WTC11 (cell line): ENCODE measurements at regions not wholly inside any gene's neighbourhood (a gene's known extent, or its start where the extent isn't known, plus 50 kb on each side); places are given as distances from the start of the nearest gene placed in this dataset.
"Not testable (repeated sequence)": the region's sequence is repeated elsewhere in the genome, so short reads cannot be mapped to it uniquely, and the experiment has no call there.

ENCODE experiments used
- ATAC-seq: fragments of 200-7000 bp; cut with Tn5 transposase; 2 replicates; pipeline ENCODE4 v1.10.0; 2021; ENCODE audit warnings: mild to moderate bottlenecking, moderate library complexity
- CTCF ChIA-PET: fragments of 300-600 bp; sonication (Branson Sonifier 250); formaldehyde crosslinking; loops from one replicate; lab custom pipeline; 2021; ENCODE audit warnings: antibody characterized with exemption; lab: Charles Lee
- POLR2A ChIA-PET: fragments of 350-600 bp; sonication (Branson Sonifier 250); formaldehyde crosslinking; loops from one replicate; lab custom pipeline; 2021; ENCODE audit warnings: antibody characterized with exemption; lab: Charles Lee
- DNase-seq: peaks from one replicate; pipeline ENCODE4 v3.0.0; 2021; ENCODE audit warnings: low spot score
- H3K27ac Mint-ChIP-seq: 2 replicates; pipeline ENCODE4 v1.8.0; 2021; ENCODE audit warnings: mixed read lengths
- H3K27me3 Mint-ChIP-seq: 2 replicates; pipeline ENCODE4 v1.8.0; 2021; ENCODE audit warnings: low read depth, mild to moderate bottlenecking, moderate library complexity, mixed read lengths
- H3K36me3 Mint-ChIP-seq: 2 replicates; pipeline ENCODE4 v1.8.0; 2021; ENCODE audit warnings: mixed read lengths
- H3K4me1 Mint-ChIP-seq: 2 replicates; pipeline ENCODE4 v1.8.0; 2022; ENCODE audit warnings: mixed read lengths
- H3K4me3 Mint-ChIP-seq: 2 replicates; pipeline ENCODE4 v1.8.0; 2021; ENCODE audit warnings: mild to moderate bottlenecking, moderate library complexity, mixed read lengths
- H3K9me3 Mint-ChIP-seq: 2 replicates; pipeline ENCODE4 v1.8.0; 2021; ENCODE audit warnings: mixed read lengths
- GTF2I ChIP-seq: fragments of 250-450 bp; sonication (Bioruptor Pico); conservative IDR thresholded peaks from 2 replicates; pipeline ENCODE4 v1.4.0; 2021; ENCODE audit warnings: mild to moderate bottlenecking
- NFYB ChIP-seq: sonication (generic); formaldehyde crosslinking; conservative IDR thresholded peaks from 2 replicates; pipeline ENCODE4 v1.8.0; 2022; ENCODE audit warnings: low read depth, missing genetic modification reagents
- TEAD4 ChIP-seq: sonication (generic); formaldehyde crosslinking; IDR thresholded peaks from 2 replicates; pipeline ENCODE4 v1.8.0; 2022; ENCODE audit warnings: mild to moderate bottlenecking, missing genetic modification reagents
- ZBTB21 ChIP-seq: sonication (generic); formaldehyde crosslinking; IDR thresholded peaks from 2 replicates; pipeline ENCODE4 v1.8.1; 2023; ENCODE audit warnings: mild to moderate bottlenecking, missing genetic modification reagents, borderline replicate concordance
- TF ChIP-seq, protein P1 (sequence below): fragments of 250-450 bp; sonication (Bioruptor Pico); IDR thresholded peaks from 2 replicates; pipeline ENCODE4 v2.1.2; 2022; ENCODE audit warnings: mild to moderate bottlenecking, moderate library complexity
- TF ChIP-seq, protein P2 (sequence below): sonication (generic); formaldehyde crosslinking; IDR thresholded peaks from 2 replicates; pipeline ENCODE4 v1.8.1; 2023; ENCODE audit warnings: mild to moderate bottlenecking, missing genetic modification reagents, borderline replicate concordance
- TF ChIP-seq, protein P3 (sequence below): sonication (generic); formaldehyde crosslinking; IDR thresholded peaks from 2 replicates; pipeline ENCODE4 v1.8.0; 2023; ENCODE audit warnings: missing genetic modification reagents
- TF ChIP-seq, protein P4 (sequence below): fragments of 250-450 bp; sonication (Bioruptor Pico); IDR thresholded peaks from 2 replicates; pipeline ENCODE4 v1.9.0; 2021; ENCODE audit warnings: mild to moderate bottlenecking, borderline replicate concordance
- TF ChIP-seq, protein P5 (sequence below): sonication (generic); formaldehyde crosslinking; conservative IDR thresholded peaks from 2 replicates; pipeline ENCODE4 v1.8.1; 2023; ENCODE audit warnings: mild to moderate bottlenecking, low read depth, missing genetic modification reagents, moderate library complexity

DNA sequence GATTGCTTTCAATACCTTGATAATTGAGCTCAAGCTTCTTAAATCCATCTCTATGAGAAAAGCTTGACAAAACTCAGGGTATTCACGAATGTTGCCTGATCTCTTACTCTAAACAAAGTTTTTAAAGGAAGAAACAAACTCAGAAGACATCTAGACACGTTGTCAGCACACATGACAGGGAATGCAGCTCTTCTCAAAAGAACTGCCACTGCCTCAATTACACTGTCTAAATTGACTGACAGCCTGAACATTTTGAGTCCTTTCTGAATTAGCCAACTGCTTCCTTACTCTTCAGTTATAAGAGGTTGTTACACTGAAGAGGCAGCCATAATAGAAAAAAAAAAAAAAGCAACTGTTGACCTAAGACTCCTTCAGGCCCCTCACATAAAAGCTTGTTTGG, 1646.7 kb upstream of the B3GALT2 start:
- Mint-ChIP-seq H3K4me3 (no peak overlapping the region), H3K27ac (no peak overlapping the region), H3K9me3 (peaks cover 2% of the 10 kb centered on the region), H3K27me3 (no peaks in the 10 kb centered on the region), H3K36me3 (no peaks in the 10 kb centered on the region), H3K4me1 (no peaks in the 10 kb centered on the region)
- DNase-seq (no peak), ATAC-seq (no peak)
- ChIA-PET POLR2A (no interaction called here), CTCF (no interaction called here)
- TF ChIP-seq, protein P1, sequence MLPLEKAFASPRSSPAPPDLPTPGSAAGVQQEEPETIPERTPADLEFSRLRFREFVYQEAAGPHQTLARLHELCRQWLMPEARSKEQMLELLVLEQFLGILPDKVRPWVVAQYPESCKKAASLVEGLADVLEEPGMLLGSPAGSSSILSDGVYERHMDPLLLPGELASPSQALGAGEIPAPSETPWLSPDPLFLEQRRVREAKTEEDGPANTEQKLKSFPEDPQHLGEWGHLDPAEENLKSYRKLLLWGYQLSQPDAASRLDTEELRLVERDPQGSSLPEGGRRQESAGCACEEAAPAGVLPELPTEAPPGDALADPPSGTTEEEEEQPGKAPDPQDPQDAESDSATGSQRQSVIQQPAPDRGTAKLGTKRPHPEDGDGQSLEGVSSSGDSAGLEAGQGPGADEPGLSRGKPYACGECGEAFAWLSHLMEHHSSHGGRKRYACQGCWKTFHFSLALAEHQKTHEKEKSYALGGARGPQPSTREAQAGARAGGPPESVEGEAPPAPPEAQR (CRISPR knock-in tag) = no peak
- no peak for TF ChIP-seq NFYB (CRISPR knock-in tag)
- TF ChIP-seq, protein P2, sequence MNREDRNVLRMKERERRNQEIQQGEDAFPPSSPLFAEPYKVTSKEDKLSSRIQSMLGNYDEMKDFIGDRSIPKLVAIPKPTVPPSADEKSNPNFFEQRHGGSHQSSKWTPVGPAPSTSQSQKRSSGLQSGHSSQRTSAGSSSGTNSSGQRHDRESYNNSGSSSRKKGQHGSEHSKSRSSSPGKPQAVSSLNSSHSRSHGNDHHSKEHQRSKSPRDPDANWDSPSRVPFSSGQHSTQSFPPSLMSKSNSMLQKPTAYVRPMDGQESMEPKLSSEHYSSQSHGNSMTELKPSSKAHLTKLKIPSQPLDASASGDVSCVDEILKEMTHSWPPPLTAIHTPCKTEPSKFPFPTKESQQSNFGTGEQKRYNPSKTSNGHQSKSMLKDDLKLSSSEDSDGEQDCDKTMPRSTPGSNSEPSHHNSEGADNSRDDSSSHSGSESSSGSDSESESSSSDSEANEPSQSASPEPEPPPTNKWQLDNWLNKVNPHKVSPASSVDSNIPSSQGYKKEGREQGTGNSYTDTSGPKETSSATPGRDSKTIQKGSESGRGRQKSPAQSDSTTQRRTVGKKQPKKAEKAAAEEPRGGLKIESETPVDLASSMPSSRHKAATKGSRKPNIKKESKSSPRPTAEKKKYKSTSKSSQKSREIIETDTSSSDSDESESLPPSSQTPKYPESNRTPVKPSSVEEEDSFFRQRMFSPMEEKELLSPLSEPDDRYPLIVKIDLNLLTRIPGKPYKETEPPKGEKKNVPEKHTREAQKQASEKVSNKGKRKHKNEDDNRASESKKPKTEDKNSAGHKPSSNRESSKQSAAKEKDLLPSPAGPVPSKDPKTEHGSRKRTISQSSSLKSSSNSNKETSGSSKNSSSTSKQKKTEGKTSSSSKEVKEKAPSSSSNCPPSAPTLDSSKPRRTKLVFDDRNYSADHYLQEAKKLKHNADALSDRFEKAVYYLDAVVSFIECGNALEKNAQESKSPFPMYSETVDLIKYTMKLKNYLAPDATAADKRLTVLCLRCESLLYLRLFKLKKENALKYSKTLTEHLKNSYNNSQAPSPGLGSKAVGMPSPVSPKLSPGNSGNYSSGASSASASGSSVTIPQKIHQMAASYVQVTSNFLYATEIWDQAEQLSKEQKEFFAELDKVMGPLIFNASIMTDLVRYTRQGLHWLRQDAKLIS (CRISPR knock-in tag) = no peak
- TF ChIP-seq TEAD4 (CRISPR knock-in tag) = no peak
- TF ChIP-seq, protein P3, sequence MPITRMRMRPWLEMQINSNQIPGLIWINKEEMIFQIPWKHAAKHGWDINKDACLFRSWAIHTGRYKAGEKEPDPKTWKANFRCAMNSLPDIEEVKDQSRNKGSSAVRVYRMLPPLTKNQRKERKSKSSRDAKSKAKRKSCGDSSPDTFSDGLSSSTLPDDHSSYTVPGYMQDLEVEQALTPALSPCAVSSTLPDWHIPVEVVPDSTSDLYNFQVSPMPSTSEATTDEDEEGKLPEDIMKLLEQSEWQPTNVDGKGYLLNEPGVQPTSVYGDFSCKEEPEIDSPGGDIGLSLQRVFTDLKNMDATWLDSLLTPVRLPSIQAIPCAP (CRISPR knock-in tag) = no peak
- TF ChIP-seq GTF2I = no peak
- TF ChIP-seq, protein P4, sequence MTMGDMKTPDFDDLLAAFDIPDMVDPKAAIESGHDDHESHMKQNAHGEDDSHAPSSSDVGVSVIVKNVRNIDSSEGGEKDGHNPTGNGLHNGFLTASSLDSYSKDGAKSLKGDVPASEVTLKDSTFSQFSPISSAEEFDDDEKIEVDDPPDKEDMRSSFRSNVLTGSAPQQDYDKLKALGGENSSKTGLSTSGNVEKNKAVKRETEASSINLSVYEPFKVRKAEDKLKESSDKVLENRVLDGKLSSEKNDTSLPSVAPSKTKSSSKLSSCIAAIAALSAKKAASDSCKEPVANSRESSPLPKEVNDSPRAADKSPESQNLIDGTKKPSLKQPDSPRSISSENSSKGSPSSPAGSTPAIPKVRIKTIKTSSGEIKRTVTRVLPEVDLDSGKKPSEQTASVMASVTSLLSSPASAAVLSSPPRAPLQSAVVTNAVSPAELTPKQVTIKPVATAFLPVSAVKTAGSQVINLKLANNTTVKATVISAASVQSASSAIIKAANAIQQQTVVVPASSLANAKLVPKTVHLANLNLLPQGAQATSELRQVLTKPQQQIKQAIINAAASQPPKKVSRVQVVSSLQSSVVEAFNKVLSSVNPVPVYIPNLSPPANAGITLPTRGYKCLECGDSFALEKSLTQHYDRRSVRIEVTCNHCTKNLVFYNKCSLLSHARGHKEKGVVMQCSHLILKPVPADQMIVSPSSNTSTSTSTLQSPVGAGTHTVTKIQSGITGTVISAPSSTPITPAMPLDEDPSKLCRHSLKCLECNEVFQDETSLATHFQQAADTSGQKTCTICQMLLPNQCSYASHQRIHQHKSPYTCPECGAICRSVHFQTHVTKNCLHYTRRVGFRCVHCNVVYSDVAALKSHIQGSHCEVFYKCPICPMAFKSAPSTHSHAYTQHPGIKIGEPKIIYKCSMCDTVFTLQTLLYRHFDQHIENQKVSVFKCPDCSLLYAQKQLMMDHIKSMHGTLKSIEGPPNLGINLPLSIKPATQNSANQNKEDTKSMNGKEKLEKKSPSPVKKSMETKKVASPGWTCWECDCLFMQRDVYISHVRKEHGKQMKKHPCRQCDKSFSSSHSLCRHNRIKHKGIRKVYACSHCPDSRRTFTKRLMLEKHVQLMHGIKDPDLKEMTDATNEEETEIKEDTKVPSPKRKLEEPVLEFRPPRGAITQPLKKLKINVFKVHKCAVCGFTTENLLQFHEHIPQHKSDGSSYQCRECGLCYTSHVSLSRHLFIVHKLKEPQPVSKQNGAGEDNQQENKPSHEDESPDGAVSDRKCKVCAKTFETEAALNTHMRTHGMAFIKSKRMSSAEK (CRISPR knock-in tag) = no peak
- TF ChIP-seq, protein P5, sequence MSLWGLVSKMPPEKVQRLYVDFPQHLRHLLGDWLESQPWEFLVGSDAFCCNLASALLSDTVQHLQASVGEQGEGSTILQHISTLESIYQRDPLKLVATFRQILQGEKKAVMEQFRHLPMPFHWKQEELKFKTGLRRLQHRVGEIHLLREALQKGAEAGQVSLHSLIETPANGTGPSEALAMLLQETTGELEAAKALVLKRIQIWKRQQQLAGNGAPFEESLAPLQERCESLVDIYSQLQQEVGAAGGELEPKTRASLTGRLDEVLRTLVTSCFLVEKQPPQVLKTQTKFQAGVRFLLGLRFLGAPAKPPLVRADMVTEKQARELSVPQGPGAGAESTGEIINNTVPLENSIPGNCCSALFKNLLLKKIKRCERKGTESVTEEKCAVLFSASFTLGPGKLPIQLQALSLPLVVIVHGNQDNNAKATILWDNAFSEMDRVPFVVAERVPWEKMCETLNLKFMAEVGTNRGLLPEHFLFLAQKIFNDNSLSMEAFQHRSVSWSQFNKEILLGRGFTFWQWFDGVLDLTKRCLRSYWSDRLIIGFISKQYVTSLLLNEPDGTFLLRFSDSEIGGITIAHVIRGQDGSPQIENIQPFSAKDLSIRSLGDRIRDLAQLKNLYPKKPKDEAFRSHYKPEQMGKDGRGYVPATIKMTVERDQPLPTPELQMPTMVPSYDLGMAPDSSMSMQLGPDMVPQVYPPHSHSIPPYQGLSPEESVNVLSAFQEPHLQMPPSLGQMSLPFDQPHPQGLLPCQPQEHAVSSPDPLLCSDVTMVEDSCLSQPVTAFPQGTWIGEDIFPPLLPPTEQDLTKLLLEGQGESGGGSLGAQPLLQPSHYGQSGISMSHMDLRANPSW (CRISPR knock-in tag) = no peak
- TF ChIP-seq ZBTB21 (CRISPR knock-in tag) = no peak

DNA sequence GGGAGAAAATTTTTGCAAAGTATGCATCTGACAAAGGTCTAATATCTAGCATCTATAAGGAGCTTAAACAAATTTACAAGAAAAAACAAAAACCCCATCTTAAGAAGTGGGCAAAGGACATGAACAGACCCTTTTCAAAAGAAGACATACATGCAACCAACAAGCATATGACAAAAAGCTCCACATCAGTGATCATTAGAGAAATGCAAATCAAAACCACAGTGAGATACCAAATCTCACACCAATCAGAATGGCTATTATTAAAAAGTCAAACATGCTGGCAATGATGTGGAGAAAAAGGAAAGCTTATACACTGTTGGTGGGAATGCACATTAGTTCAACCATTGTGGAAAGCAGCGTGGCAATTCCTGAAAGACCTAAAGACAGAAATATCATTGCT, 1645.2 kb upstream of the B3GALT2 start:
- CTCF ChIA-PET, DNase-seq, H3K27me3 Mint-ChIP-seq, H3K4me1 Mint-ChIP-seq, ATAC-seq, H3K36me3 Mint-ChIP-seq, POLR2A ChIA-PET, H3K4me3 Mint-ChIP-seq, H3K9me3 Mint-ChIP-seq, H3K27ac Mint-ChIP-seq: not testable (repeated sequence)
